NCI-H2029 (cell line): ENCODE measurements at regions not wholly inside any gene's neighbourhood (a gene's known extent, or its start where the extent isn't known, plus 50 kb on each side); places are given as distances from the start of the nearest gene placed in this dataset.
"Not testable (repeated sequence)": the region's sequence is repeated elsewhere in the genome, so short reads cannot be mapped to it uniquely, and the experiment has no call there.

Experiments used
- DNase-seq: peaks from one replicate; lab custom pipeline; 2025; lab: John Stamatoyannopoulos, UW

GRCh38 chr6:84926189-84927155 is 162.1 kb upstream of the TBX18 start:
- no peak for DNase-seq

- DNase-seq = peak; percentile 92
Measured at GRCh38 chr6:84921891-84922290, 157.5 kb upstream of the TBX18 start.

GRCh38 chr6:84920021-84920420 is 155.6 kb upstream of the TBX18 start:
- DNase-seq = no peak

GRCh38 chr6:84916704-84917103 is 152.3 kb upstream of the TBX18 start:
- DNase-seq = no peak

- DNase-seq = no peak
Measured at GRCh38 chr6:84912472-84913322, 148.3 kb upstream of the TBX18 start.

- no peak for DNase-seq
Measured at GRCh38 chr6:84910906-84911607, 146.7 kb upstream of the TBX18 start.

GRCh38 chr6:84908304-84908904 is 144.0 kb upstream of the TBX18 start:
- no peak for DNase-seq

GRCh38 chr6:84906514-84906913 is 142.1 kb upstream of the TBX18 start:
- no peak for DNase-seq

- no peak for DNase-seq
Measured at GRCh38 chr6:84905823-84906222, 141.4 kb upstream of the TBX18 start.

GRCh38 chr6:84902354-84902928 is 138.0 kb upstream of the TBX18 start:
- DNase-seq = no peak

GRCh38 chr6:84897988-84898594 is 133.7 kb upstream of the TBX18 start:
- DNase-seq = no peak

- DNase-seq = no peak
Measured at GRCh38 chr6:84897011-84897410, 132.6 kb upstream of the TBX18 start.

- no peak for DNase-seq
Measured at GRCh38 chr6:84892671-84893070, 128.3 kb upstream of the TBX18 start.

GRCh38 chr6:84882768-84883766 is 118.7 kb upstream of the TBX18 start:
- peak; percentile 11 for DNase-seq

- DNase-seq = not testable (repeated sequence)
Measured at GRCh38 chr6:84879385-84879784, 115.0 kb upstream of the TBX18 start.

- DNase-seq = no peak
Measured at GRCh38 chr6:84877515-84878210, 113.3 kb upstream of the TBX18 start.

GRCh38 chr6:84876723-84877514 is 112.5 kb upstream of the TBX18 start:
- no peak for DNase-seq

GRCh38 chr6:84872996-84873723 is 108.8 kb upstream of the TBX18 start:
- DNase-seq = no peak
